HEK293T (cell line): ENCODE measurements at regions not wholly inside any gene's neighbourhood (a gene's known extent, or its start where the extent isn't known, plus 50 kb on each side); places are given as distances from the start of the nearest gene placed in this dataset.

ENCODE experiments used
- BHLHE40 ChIP-seq: fragments of 450-650 bp; IDR thresholded peaks from 2 replicates; pipeline ENCODE4 v1.6.1; 2016; ENCODE audit warnings: mild to moderate bottlenecking, moderate library complexity, borderline replicate concordance
- CTBP1 ChIP-seq: fragments of 450-650 bp; IDR thresholded peaks from 2 replicates; pipeline ENCODE4 v1.6.1; 2016; ENCODE audit warnings: borderline replicate concordance
- ELF4 ChIP-seq: fragments of 450-650 bp; IDR thresholded peaks from 2 replicates; pipeline ENCODE4 v1.6.1; 2017; ENCODE audit warnings: antibody characterized with exemption
- FOXK2 ChIP-seq: fragments of 450-650 bp; IDR thresholded peaks from 2 replicates; pipeline ENCODE4 v1.6.1; 2016; ENCODE audit warnings: mild to moderate bottlenecking
- FOXM1 ChIP-seq: fragments of 450-650 bp; IDR thresholded peaks from 2 replicates; pipeline ENCODE4 v1.6.1; 2017; ENCODE audit warnings: mild to moderate bottlenecking, borderline replicate concordance
- LEF1 ChIP-seq: fragments of 450-650 bp; IDR thresholded peaks from 2 replicates; pipeline ENCODE4 v1.6.1; 2017; ENCODE audit warnings: mild to moderate bottlenecking, borderline replicate concordance
- PKNOX1 ChIP-seq: fragments of 450-650 bp; IDR thresholded peaks from 2 replicates; pipeline ENCODE4 v1.6.1; 2016
- SP1 ChIP-seq: fragments of 450-650 bp; IDR thresholded peaks from 2 replicates; pipeline ENCODE4 v1.6.1; 2017
- SUZ12 ChIP-seq: fragments of 450-650 bp; IDR thresholded peaks from 2 replicates; pipeline ENCODE4 v1.6.1; 2016; ENCODE audit warnings: mild to moderate bottlenecking
- TARDBP ChIP-seq: fragments of 450-650 bp; IDR thresholded peaks from 2 replicates; pipeline ENCODE4 v1.6.1; 2016

DNA sequence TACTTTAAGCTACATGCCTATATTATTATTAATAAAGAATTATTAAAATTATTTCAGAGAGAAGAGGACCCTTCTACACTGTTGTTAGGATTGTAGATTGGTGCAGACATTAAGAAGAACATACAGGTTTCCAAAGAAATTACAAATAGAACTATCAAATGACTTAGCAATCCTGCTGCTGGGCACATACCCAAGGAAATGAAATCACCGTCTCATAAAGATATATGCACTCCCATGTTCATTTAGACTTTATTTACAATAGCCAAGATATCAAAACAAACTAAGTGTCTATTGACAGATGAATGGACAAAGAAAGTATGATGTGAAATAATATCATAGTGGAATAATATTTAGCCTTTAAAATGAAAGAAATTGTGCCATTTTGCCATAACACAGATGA is 687.7 kb upstream of the POU3F2 start:
- no peak for TF ChIP-seq FOXM1
- TF ChIP-seq PKNOX1: no peak
- no peak for TF ChIP-seq SP1
- TF ChIP-seq FOXK2: no peak
- TF ChIP-seq BHLHE40: no peak
- no peak for TF ChIP-seq ELF4
- no peak for TF ChIP-seq LEF1
- no peak for TF ChIP-seq TARDBP
- no peak for TF ChIP-seq CTBP1
- no peak for TF ChIP-seq SUZ12
